ENCODE measurements at regions not wholly inside any gene's neighbourhood (a gene's known extent, or its start where the extent isn't known, plus 50 kb on each side); places are given as distances from the start of the nearest gene placed in this dataset.

DNA sequence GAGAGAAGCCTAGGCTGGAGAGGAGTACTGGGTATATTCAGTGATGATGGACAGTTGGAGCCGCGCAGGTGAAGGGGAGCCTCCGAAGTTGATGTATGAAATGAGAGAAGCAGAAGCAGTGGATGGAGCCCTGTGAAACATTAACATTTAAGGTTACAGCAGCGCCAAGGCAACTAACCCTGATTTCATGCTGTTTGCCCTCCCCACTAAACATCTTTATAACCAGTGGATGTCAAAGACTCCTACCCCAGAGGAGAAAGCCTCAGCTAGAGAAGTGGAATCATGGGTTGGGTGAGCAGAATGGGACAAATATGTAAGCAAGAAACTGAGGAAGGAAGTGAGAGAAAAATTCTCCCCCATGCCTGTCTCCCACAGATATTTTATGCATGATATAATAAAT, 92.0 kb upstream of the NMNAT3 start:
- TF ChIP-seq, protein P1, sequence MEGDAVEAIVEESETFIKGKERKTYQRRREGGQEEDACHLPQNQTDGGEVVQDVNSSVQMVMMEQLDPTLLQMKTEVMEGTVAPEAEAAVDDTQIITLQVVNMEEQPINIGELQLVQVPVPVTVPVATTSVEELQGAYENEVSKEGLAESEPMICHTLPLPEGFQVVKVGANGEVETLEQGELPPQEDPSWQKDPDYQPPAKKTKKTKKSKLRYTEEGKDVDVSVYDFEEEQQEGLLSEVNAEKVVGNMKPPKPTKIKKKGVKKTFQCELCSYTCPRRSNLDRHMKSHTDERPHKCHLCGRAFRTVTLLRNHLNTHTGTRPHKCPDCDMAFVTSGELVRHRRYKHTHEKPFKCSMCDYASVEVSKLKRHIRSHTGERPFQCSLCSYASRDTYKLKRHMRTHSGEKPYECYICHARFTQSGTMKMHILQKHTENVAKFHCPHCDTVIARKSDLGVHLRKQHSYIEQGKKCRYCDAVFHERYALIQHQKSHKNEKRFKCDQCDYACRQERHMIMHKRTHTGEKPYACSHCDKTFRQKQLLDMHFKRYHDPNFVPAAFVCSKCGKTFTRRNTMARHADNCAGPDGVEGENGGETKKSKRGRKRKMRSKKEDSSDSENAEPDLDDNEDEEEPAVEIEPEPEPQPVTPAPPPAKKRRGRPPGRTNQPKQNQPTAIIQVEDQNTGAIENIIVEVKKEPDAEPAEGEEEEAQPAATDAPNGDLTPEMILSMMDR (IDR thresholded peaks at IDR 0.05; ENCODE audit: unreplicated experiment): no peak

DNA sequence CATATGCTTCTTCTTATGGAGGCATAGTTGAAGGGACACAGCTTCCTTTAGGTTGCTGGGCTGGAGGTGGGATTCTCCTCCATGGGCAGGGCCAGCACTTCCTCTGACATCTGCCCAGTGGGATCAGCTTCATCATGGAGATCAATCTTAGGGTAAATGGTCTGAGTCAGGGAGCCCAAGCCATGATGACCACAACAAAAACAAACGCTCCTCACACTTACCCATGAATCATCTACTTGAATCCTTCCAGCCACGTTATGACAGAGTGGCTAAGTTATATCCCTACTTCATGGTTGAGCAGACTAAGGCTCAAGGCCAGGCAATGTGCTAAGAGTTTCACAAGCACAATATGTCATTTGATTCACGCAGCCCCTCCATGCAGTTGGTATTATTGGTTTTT, 87.2 kb upstream of the NMNAT3 start:
- H3K27ac Mint-ChIP-seq: no peak overlapping the region
- TF ChIP-seq, protein P1 (IDR thresholded peaks at IDR 0.05; ENCODE audit: unreplicated experiment): no peak
- no peak overlapping the region for H3K4me3 Mint-ChIP-seq
- no peak for DNase-seq (ENCODE audit: low spot score in 2 of 2, unreplicated experiment in 2 of 2)
- no peaks in the 10 kb centered on the region for H3K4me1 Mint-ChIP-seq
- no peaks in the 10 kb centered on the region for H3K36me3 Mint-ChIP-seq
- no peaks in the 10 kb centered on the region for H3K9me3 Mint-ChIP-seq
- H3K27me3 Mint-ChIP-seq (ENCODE audit: low read depth): no peaks in the 10 kb centered on the region

More for the DNA sequence above, 92.0 kb upstream of the NMNAT3 start:
- Mint-ChIP-seq H3K27ac (no peak overlapping the region), H3K4me3 (no peak overlapping the region), H3K4me1 (peaks cover 13% of the 10 kb centered on the region), H3K36me3 (no peaks in the 10 kb centered on the region), H3K27me3 (ENCODE audit: low read depth) (no peaks in the 10 kb centered on the region), H3K9me3 (no peaks in the 10 kb centered on the region)
- DNase-seq (ENCODE audit: low spot score in 2 of 2, unreplicated experiment in 2 of 2): no peak

DNA sequence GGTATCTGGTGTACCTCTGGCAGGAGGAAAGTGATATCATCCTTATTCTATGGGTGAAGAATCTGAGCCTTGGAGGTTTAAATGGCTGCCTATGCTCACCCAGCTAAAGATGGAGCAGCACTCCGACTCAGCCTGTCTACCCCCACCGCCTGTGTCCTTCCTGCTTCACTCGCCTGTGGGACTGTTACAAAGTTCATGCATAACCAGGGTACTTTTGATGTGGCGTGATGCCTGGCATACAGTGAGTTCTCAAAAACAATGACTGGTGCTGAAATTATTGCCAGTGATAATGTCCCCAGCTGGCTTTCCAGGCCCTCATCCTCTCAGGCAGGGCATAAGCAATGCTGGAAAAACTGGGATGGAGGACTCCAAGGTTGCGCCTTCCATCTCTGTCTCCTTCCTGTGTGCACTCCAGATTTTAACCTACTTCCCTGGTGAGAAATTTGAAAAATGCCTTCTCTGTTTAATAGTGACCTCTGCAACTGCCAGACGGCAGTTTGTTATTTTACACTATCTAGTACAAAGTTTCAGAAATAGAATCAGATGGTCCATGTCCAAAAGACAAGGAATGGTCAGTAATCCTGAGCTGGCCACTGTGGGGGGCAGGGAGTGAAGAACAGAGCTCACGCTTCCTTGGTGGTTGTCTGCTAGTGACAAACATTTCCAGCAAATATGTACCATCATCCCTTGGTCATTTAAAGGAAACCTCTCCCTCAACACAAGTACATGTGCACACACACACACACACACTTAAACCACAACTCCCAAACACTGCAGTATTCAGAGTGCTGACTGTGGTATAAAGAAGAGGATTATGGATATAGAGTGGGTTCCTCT, 86.5 kb upstream of the NMNAT3 start:
- no peak overlapping the region for H3K27ac Mint-ChIP-seq
- no peak overlapping the region for H3K4me3 Mint-ChIP-seq
- H3K4me1 Mint-ChIP-seq: peaks cover 1% of the 10 kb centered on the region
- no peaks in the 10 kb centered on the region for H3K27me3 Mint-ChIP-seq (ENCODE audit: low read depth)
- DNase-seq (ENCODE audit: low spot score in 2 of 2, unreplicated experiment in 2 of 2): no peak
- no peaks in the 10 kb centered on the region for H3K36me3 Mint-ChIP-seq
- TF ChIP-seq, protein P1 (IDR thresholded peaks at IDR 0.05; ENCODE audit: unreplicated experiment): no peak
- H3K9me3 Mint-ChIP-seq: no peaks in the 10 kb centered on the region

DNA sequence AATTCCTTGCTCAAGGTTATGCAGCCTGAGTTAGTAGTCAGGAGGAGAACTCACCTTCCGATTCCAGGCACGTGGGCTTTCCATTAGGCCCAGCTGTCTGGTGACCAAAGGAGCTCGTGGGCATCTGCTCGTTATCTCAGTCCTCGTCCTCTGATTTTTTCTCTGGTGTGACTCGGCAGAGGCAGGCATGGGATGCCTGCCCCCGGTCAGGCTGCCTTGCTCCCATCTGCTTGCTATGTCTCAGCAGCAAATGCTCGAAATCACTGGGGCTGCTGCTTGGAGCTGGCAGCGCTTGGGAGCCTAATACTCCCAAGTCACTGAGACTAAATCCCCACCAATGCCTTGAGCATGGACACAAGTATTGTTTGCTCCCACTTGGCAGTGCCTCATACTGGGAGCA, 84.5 kb upstream of the NMNAT3 start:
- Mint-ChIP-seq H3K27ac (no peak overlapping the region), H3K9me3 (no peaks in the 10 kb centered on the region), H3K4me3 (no peak overlapping the region), H3K36me3 (no peaks in the 10 kb centered on the region), H3K4me1 (peaks cover 9% of the 10 kb centered on the region), H3K27me3 (ENCODE audit: low read depth) (no peaks in the 10 kb centered on the region)
- DNase-seq (ENCODE audit: low spot score in 2 of 2, unreplicated experiment in 2 of 2): no peak
- TF ChIP-seq, protein P1 (IDR thresholded peaks at IDR 0.05; ENCODE audit: unreplicated experiment): no peak

DNA sequence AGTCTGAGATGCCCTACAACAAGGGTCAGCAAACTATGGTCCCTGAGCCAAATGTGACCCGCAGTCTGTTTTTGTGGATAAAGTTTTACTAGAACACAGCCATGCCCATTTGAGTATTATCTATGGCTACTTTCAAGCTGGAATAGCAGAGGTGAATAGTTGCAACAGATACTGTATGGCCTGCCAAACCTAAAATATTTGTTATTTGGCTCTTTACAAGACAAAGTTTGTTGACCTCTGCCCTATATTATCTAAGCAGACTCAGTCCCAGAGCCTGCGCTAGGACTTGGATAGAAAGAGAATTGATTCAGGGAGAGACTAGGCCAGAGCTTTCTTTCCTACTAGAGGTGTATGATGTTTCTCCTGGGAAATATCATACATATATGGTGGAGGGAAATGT, 81.7 kb upstream of the NMNAT3 start:
- Mint-ChIP-seq H3K27ac (no peak overlapping the region), H3K27me3 (ENCODE audit: low read depth) (no peaks in the 10 kb centered on the region), H3K4me3 (no peak overlapping the region), H3K36me3 (no peaks in the 10 kb centered on the region), H3K9me3 (no peaks in the 10 kb centered on the region), H3K4me1 (peaks cover 9% of the 10 kb centered on the region)
- DNase-seq (ENCODE audit: low spot score in 2 of 2, unreplicated experiment in 2 of 2): no peak
- TF ChIP-seq, protein P1 (IDR thresholded peaks at IDR 0.05; ENCODE audit: unreplicated experiment): no peak
